22Rv1 (cell line): ENCODE measurements at regions not wholly inside any gene's neighbourhood (a gene's known extent, or its start where the extent isn't known, plus 50 kb on each side); places are given as distances from the start of the nearest gene placed in this dataset.

Experiments
- CTCF ChIP-seq: fragments of 450-650 bp; IDR thresholded peaks from 2 replicates; pipeline ENCODE4 v1.5.1; 2017; ENCODE audit warnings: mild to moderate bottlenecking
- ZFX ChIP-seq: fragments of 450-650 bp; IDR thresholded peaks from 2 replicates; pipeline ENCODE4 v1.6.1; 2017; ENCODE audit warnings: antibody characterized with exemption, borderline replicate concordance

GRCh38 chr2:122680662-122681061, 925.2 kb downstream of the TSN start:
- no peak for TF ChIP-seq CTCF
- TF ChIP-seq ZFX, result no peak
